Natural killer cell (primary cell): ENCODE measurements at regions not wholly inside any gene's neighbourhood (a gene's known extent, or its start where the extent isn't known, plus 50 kb on each side); places are given as distances from the start of the nearest gene placed in this dataset.

Experiments used
- ATAC-seq, 3 donors: fragments of 150-1000 bp in 2 of 3; fragments of 200-7000 bp in 1 of 3; cut with Tn5 transposase; 1 replicate in 1 of 3; 2 replicates in 2 of 3; pipeline ENCODE4 v1.10.0; 2021; ENCODE audit warnings: mild to moderate bottlenecking in 2 of 3, moderate library complexity in 2 of 3
- DNase-seq, 2 donors: peaks; one replicate each; pipeline versions ENCODE4 v3.0.0 to v3.0.0-alpha.2; 2013 to 2021; ENCODE audit warnings: mixed read lengths in 1 of 2
- H3K27ac ChIP-seq: one replicate; pipeline ENCODE4 v1.5.1; 2013; ENCODE audit warnings: mild to moderate bottlenecking, low read length
- H3K27me3 ChIP-seq: one replicate; pipeline ENCODE4 v1.6.1; 2013; ENCODE audit warnings: low read length; ENCODE audit not compliant: control insufficient read depth, insufficient read depth
- H3K36me3 ChIP-seq: one replicate; pipeline ENCODE4 v1.6.1; 2013; ENCODE audit warnings: low read length; ENCODE audit not compliant: control insufficient read depth, insufficient read depth
- H3K4me1 ChIP-seq: one replicate; pipeline ENCODE4 v1.6.1; 2013; ENCODE audit warnings: low read length; ENCODE audit not compliant: control insufficient read depth, insufficient read depth
- H3K4me3 ChIP-seq: one replicate; pipeline ENCODE4 v1.5.1; 2013; ENCODE audit warnings: low read length
- H3K9me3 ChIP-seq: one replicate; pipeline ENCODE4 v1.6.1; 2013; ENCODE audit warnings: low read length; ENCODE audit not compliant: control insufficient read depth, insufficient read depth
- H3K27ac Mint-ChIP-seq, 2 donors: one replicate each; pipeline ENCODE4 v1.8.0; 2022; ENCODE audit warnings: mild to moderate bottlenecking in 2 of 2, mixed read lengths in 2 of 2, moderate library complexity in 1 of 2
- H3K27me3 Mint-ChIP-seq, 2 donors: one replicate each; pipeline ENCODE4 v1.8.0; 2022; ENCODE audit warnings: low read depth in 2 of 2, mixed read lengths in 2 of 2
- H3K36me3 Mint-ChIP-seq: one replicate; pipeline ENCODE4 v1.8.0; 2022; ENCODE audit warnings: mixed read lengths
- H3K4me1 Mint-ChIP-seq, 2 donors: one replicate each; pipeline ENCODE4 v1.8.0; 2022; ENCODE audit warnings: mixed read lengths in 2 of 2
- H3K4me3 Mint-ChIP-seq: one replicate; pipeline ENCODE4 v1.8.0; 2022; ENCODE audit warnings: mild to moderate bottlenecking, moderate library complexity, mixed read lengths
- H3K9me3 Mint-ChIP-seq, 2 donors: one replicate each; pipeline ENCODE4 v1.8.0; 2022; ENCODE audit warnings: mixed read lengths in 2 of 2
- WGBS: methylation state at CpG from one replicate; pipeline ENCODE4 v1.1.7; 2013; ENCODE audit warnings: missing lambda C conversion rate; ENCODE audit not compliant: insufficient coverage; 5-methylcytosine and 5-hydroxymethylcytosine counted together
- intact Hi-C: fragments of 100-400 bp; cut with micrococcal nuclease; formaldehyde crosslinking; loops from one replicate; pipeline ENCODE4 v1.14.2; 2022
- TF ChIP-seq, protein P1 (sequence below): fragments of 200-600 bp; IDR thresholded peaks from one replicate; pipeline ENCODE4 v1.8.0; 2022; ENCODE audit warnings: antibody characterized with exemption

DNA sequence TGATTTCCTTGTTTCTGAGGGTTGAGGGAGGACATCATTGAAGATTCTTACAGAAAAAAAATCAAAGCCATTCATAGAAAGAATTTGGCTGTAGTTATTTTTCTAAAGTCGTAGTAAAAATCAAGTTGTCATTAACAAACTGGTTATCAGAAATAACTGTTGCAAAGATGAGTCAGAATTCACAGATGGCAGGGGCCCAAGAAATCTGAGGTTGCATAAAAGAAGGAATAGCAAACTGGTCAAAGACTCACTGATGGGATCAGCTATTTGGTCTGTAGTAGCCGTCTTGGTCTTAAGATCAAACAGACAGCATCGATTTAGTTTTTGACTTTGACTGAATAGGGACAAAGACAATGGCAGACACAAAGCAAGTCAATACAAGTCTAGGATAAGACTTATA lies 334.3 kb downstream of the FIGN start:
- no peaks in the 10 kb centered on the region for H3K36me3 ChIP-seq
- intact Hi-C loops = no loop called here
- no peaks in the 10 kb centered on the region for H3K27me3 ChIP-seq
- H3K4me1 Mint-ChIP-seq = no peaks in the 10 kb centered on the region
- H3K27me3 Mint-ChIP-seq = no peaks in the 10 kb centered on the region
- no peak for ATAC-seq
- no peak for DNase-seq
- no peaks in the 10 kb centered on the region for H3K9me3 ChIP-seq
- H3K4me3 Mint-ChIP-seq = no peak overlapping the region
- 86% methylated on average over 3 of the region's 3 CpGs for WGBS
- no peaks in the 10 kb centered on the region for H3K4me1 ChIP-seq
- H3K27ac ChIP-seq = no peak overlapping the region
- peaks cover 0 to 10% of the 10 kb centered on the region in 2 donors for H3K9me3 Mint-ChIP-seq
- H3K27ac Mint-ChIP-seq = no peak overlapping the region
- no peak overlapping the region for H3K4me3 ChIP-seq
- TF ChIP-seq, protein P1, sequence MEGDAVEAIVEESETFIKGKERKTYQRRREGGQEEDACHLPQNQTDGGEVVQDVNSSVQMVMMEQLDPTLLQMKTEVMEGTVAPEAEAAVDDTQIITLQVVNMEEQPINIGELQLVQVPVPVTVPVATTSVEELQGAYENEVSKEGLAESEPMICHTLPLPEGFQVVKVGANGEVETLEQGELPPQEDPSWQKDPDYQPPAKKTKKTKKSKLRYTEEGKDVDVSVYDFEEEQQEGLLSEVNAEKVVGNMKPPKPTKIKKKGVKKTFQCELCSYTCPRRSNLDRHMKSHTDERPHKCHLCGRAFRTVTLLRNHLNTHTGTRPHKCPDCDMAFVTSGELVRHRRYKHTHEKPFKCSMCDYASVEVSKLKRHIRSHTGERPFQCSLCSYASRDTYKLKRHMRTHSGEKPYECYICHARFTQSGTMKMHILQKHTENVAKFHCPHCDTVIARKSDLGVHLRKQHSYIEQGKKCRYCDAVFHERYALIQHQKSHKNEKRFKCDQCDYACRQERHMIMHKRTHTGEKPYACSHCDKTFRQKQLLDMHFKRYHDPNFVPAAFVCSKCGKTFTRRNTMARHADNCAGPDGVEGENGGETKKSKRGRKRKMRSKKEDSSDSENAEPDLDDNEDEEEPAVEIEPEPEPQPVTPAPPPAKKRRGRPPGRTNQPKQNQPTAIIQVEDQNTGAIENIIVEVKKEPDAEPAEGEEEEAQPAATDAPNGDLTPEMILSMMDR = no peak
- H3K36me3 Mint-ChIP-seq = no peaks in the 10 kb centered on the region

DNA sequence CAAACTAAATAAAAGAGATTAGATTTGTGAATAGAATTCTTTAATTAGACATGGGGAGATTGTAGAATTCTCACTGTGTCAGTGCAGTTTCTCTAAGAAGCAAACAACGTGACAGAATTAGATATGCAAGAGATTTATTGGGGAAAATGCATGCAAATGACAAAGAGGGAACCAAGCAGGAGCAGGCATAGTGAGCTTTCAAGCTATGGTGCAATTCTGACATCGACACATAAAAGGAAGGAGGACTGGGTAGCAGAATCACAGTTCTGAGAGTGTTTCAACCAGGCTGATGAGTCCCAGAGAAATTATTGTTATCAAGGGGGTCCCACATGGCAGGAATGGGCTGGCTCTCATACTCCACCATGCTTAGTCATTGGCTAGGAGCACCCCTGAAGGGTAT lies 338.4 kb downstream of the FIGN start:
- TF ChIP-seq, protein P1 = no peak
- H3K36me3 ChIP-seq = no peaks in the 10 kb centered on the region
- H3K27me3 Mint-ChIP-seq = no peaks in the 10 kb centered on the region
- intact Hi-C loops = no loop called here
- H3K27ac Mint-ChIP-seq = no peak overlapping the region
- no peak overlapping the region for H3K27ac ChIP-seq
- H3K9me3 ChIP-seq = no peaks in the 10 kb centered on the region
- H3K36me3 Mint-ChIP-seq = no peaks in the 10 kb centered on the region
- H3K4me3 Mint-ChIP-seq = no peak overlapping the region
- no peak overlapping the region for H3K4me3 ChIP-seq
- H3K9me3 Mint-ChIP-seq = peaks cover 4 to 10% of the 10 kb centered on the region in 2 donors
- ATAC-seq (no peak), DNase-seq (no peak)
- H3K27me3 ChIP-seq = no peaks in the 10 kb centered on the region
- WGBS = 43% methylated on average over 2 of the region's 2 CpGs
- no peaks in the 10 kb centered on the region for H3K4me1 ChIP-seq
- H3K4me1 Mint-ChIP-seq = no peaks in the 10 kb centered on the region

DNA sequence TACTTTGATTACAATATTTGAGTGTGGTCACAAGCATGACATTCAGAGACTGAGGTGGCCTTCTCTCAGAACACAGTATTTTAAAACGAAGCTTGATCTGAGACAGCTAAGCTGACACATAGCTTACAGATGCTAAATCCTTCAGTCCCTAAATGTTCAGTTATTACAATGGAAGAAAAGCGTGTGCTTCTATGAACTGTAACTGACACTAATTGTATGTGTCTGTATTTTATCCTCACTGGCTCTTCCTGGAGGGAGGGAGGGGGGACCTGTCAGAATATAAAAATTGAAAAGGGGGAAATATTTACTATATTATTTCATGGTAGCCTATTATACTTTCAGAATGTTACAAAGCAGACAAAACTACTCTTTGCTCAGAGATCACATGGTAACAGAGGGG lies 340.2 kb downstream of the FIGN start:
- Mint-ChIP-seq H3K27ac (no peak overlapping the region), H3K9me3 (peaks cover 4 to 6% of the 10 kb centered on the region in 2 donors), H3K36me3 (no peaks in the 10 kb centered on the region), H3K4me3 (no peak overlapping the region), H3K4me1 (no peaks in the 10 kb centered on the region), H3K27me3 (no peaks in the 10 kb centered on the region)
- Histone ChIP-seq H3K27ac (no peak overlapping the region), H3K27me3 (no peaks in the 10 kb centered on the region), H3K4me1 (no peaks in the 10 kb centered on the region), H3K9me3 (no peaks in the 10 kb centered on the region), H3K4me3 (no peak overlapping the region), H3K36me3 (no peaks in the 10 kb centered on the region)
- intact Hi-C loops = no loop called here
- ATAC-seq (no peak), DNase-seq (no peak)
- 94% methylated on average over 2 of the region's 2 CpGs for WGBS
- TF ChIP-seq, protein P1 = no peak

DNA sequence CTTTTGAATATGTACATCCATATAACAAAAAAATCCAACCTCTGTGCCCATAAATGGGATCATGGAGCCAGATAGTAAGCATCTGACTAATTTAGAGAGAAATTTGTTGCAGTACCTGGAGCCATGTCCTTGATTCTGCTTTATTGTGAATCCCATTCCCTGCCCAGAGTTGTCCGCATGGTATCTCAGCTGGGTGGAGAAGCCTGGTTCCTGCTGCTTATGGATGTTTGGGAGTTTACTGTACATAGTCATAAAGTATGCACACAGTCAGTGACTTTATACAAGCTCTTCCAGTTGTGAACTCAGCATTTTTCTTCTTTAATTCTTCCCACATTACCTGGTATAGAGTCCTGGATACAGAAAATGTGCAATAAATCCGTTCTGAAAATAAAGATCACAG lies 346.0 kb downstream of the FIGN start:
- TF ChIP-seq, protein P1 = no peak
- H3K27ac Mint-ChIP-seq = no peak overlapping the region
- ATAC-seq (no peak), DNase-seq (no peak)
- H3K9me3 Mint-ChIP-seq = peaks cover 4 to 13% of the 10 kb centered on the region in 2 donors
- no peaks in the 10 kb centered on the region for H3K4me1 Mint-ChIP-seq
- Histone ChIP-seq H3K27me3 (no peaks in the 10 kb centered on the region), H3K27ac (no peak overlapping the region), H3K9me3 (no peaks in the 10 kb centered on the region), H3K4me1 (no peaks in the 10 kb centered on the region), H3K36me3 (no peaks in the 10 kb centered on the region), H3K4me3 (no peak overlapping the region)
- no peaks in the 10 kb centered on the region for H3K27me3 Mint-ChIP-seq
- intact Hi-C loops = no loop called here
- WGBS = 91% methylated on average over 1 of the region's 2 CpGs
- H3K36me3 Mint-ChIP-seq = no peaks in the 10 kb centered on the region
- no peak overlapping the region for H3K4me3 Mint-ChIP-seq
